ENCODE measurements at regions not wholly inside any gene's neighbourhood (a gene's known extent, or its start where the extent isn't known, plus 50 kb on each side); places are given as distances from the start of the nearest gene placed in this dataset.

DNA sequence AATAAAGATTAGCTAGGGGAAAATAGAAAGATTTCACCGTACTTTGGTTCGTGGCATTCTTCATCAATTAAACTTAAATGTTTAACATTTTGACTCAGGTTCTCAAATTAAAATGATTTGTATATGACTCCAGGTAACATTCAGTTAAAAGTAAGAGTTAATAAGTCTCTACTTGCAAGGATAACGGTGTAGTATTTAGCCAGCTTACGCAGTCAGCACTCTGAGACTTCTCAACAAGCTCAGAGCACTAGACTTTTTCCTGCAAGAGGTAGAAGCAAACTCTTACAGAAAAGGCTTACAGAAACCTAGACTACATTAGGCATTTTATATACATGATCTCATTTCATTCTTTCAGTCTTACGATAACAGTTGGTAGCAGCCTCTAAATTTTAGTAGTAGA, 96.4 kb upstream of the PPARGC1A start:
- Histone ChIP-seq H3K9me3 (no peaks in the 10 kb centered on the region), H3K4me1 (no peaks in the 10 kb centered on the region), H3K27me3 (replicated peaks; ENCODE audit: control insufficient read depth, insufficient read depth, low read length) (no peaks in the 10 kb centered on the region), H3K36me3 (ENCODE audit: control insufficient read depth, insufficient read depth, low read length) (no peaks in the 10 kb centered on the region), H3K4me3 (ENCODE audit: low read depth, low read length) (no peak overlapping the region)
- Mint-ChIP-seq H3K4me3 (ENCODE audit: unreplicated experiment) (no peak overlapping the region), H3K36me3 (ENCODE audit: insufficient read depth, unreplicated experiment) (no peaks in the 10 kb centered on the region), H3K4me1 (ENCODE audit: low read depth, unreplicated experiment) (no peaks in the 10 kb centered on the region), H3K27ac (ENCODE audit: unreplicated experiment) (no peak overlapping the region), H3K9me3 (ENCODE audit: unreplicated experiment) (no peaks in the 10 kb centered on the region), H3K27me3 (ENCODE audit: insufficient read depth, unreplicated experiment) (no peaks in the 10 kb centered on the region)
- intact Hi-C loops (cut with micrococcal nuclease; ENCODE audit: unreplicated experiment), result no loop called here
- no TSS peak for BruUV-seq (replicated peaks)
- DNase-seq, result no peak
- CTCF ChIA-PET, result no interaction called here
- POLR2A ChIA-PET, result no interaction called here
- TF ChIP-seq, protein P1, sequence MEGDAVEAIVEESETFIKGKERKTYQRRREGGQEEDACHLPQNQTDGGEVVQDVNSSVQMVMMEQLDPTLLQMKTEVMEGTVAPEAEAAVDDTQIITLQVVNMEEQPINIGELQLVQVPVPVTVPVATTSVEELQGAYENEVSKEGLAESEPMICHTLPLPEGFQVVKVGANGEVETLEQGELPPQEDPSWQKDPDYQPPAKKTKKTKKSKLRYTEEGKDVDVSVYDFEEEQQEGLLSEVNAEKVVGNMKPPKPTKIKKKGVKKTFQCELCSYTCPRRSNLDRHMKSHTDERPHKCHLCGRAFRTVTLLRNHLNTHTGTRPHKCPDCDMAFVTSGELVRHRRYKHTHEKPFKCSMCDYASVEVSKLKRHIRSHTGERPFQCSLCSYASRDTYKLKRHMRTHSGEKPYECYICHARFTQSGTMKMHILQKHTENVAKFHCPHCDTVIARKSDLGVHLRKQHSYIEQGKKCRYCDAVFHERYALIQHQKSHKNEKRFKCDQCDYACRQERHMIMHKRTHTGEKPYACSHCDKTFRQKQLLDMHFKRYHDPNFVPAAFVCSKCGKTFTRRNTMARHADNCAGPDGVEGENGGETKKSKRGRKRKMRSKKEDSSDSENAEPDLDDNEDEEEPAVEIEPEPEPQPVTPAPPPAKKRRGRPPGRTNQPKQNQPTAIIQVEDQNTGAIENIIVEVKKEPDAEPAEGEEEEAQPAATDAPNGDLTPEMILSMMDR (IDR thresholded peaks at IDR 0.05; ENCODE audit: insufficient read depth in 1 of 2, low read depth in 1 of 2, low read length in 1 of 2, severe bottlenecking in 1 of 2, unreplicated experiment in 1 of 2), result no peak

DNA sequence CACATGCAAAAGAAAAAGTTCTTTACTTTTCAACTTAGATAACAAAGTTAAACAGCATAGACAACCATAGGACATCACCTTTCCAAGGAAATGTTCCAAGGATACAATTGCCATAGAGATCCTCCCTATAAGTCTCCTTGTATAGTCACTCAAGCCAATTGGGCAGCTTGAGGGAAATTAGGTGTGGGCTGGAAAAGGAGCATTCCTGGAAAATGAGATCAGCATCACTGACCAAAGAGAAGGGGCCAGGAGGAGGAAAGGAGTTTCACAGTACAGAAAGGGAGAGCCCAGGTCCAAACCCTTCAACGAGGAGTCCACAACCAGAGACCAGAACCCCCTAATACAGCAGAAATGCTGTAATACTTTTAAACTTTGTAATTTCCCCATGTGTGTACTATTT, 91.5 kb upstream of the PPARGC1A start:
- Histone ChIP-seq H3K4me3 (ENCODE audit: low read depth, low read length) (no peak overlapping the region), H3K9me3 (no peaks in the 10 kb centered on the region), H3K27me3 (replicated peaks; ENCODE audit: control insufficient read depth, insufficient read depth, low read length) (no peaks in the 10 kb centered on the region; the same call in 1 of the 2 replicates), H3K36me3 (ENCODE audit: control insufficient read depth, insufficient read depth, low read length) (no peaks in the 10 kb centered on the region), H3K4me1 (no peaks in the 10 kb centered on the region)
- DNase-seq, result no peak
- TF ChIP-seq, protein P1 (IDR thresholded peaks at IDR 0.05; ENCODE audit: insufficient read depth in 1 of 2, low read depth in 1 of 2, low read length in 1 of 2, severe bottlenecking in 1 of 2, unreplicated experiment in 1 of 2), result no peak
- H3K4me1 Mint-ChIP-seq (ENCODE audit: low read depth, unreplicated experiment), result no peaks in the 10 kb centered on the region
- H3K9me3 Mint-ChIP-seq (ENCODE audit: unreplicated experiment), result no peaks in the 10 kb centered on the region
- H3K27ac Mint-ChIP-seq (ENCODE audit: unreplicated experiment), result no peak overlapping the region
- H3K27me3 Mint-ChIP-seq (ENCODE audit: insufficient read depth, unreplicated experiment), result peaks cover 3% of the 10 kb centered on the region
- H3K36me3 Mint-ChIP-seq (ENCODE audit: insufficient read depth, unreplicated experiment), result no peaks in the 10 kb centered on the region
- CTCF ChIA-PET, result no interaction called here
- no TSS peak for BruUV-seq (replicated peaks)
- intact Hi-C loops (cut with micrococcal nuclease; ENCODE audit: unreplicated experiment), result no loop called here
- POLR2A ChIA-PET, result no interaction called here
- H3K4me3 Mint-ChIP-seq (ENCODE audit: unreplicated experiment), result no peak overlapping the region

DNA sequence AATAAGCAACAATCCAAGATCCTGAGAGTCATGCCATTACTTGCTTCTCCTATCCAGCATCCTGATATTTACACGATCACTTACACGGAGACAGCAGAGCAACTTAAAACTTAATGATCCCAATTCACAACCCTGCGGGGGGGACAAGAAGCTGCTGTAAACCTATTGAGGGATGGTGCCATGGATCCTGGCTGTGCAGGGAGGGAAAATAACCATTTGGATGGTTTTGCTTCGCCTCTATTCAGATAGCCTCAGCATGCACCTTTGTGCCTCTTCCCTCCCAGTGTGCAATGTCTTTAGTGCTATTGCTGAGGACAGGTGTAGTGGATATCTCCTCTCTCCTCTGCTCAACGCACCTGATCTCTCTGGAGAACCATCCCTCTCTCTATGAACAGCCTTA, 89.7 kb upstream of the PPARGC1A start:
- Mint-ChIP-seq H3K9me3 (ENCODE audit: unreplicated experiment) (no peaks in the 10 kb centered on the region), H3K27me3 (ENCODE audit: insufficient read depth, unreplicated experiment) (peaks cover 3% of the 10 kb centered on the region), H3K27ac (ENCODE audit: unreplicated experiment) (no peak overlapping the region), H3K36me3 (ENCODE audit: insufficient read depth, unreplicated experiment) (no peaks in the 10 kb centered on the region), H3K4me1 (ENCODE audit: low read depth, unreplicated experiment) (no peaks in the 10 kb centered on the region), H3K4me3 (ENCODE audit: unreplicated experiment) (no peak overlapping the region)
- ChIA-PET POLR2A (no interaction called here), CTCF (no interaction called here)
- Histone ChIP-seq H3K9me3 (no peaks in the 10 kb centered on the region), H3K4me3 (ENCODE audit: low read depth, low read length) (no peak overlapping the region), H3K27me3 (replicated peaks; ENCODE audit: control insufficient read depth, insufficient read depth, low read length) (no peaks in the 10 kb centered on the region; the same call in 1 of the 2 replicates), H3K4me1 (no peaks in the 10 kb centered on the region), H3K36me3 (ENCODE audit: control insufficient read depth, insufficient read depth, low read length) (no peaks in the 10 kb centered on the region)
- no TSS peak for BruUV-seq (replicated peaks)
- TF ChIP-seq, protein P1 (IDR thresholded peaks at IDR 0.05; ENCODE audit: insufficient read depth in 1 of 2, low read depth in 1 of 2, low read length in 1 of 2, severe bottlenecking in 1 of 2, unreplicated experiment in 1 of 2), result no peak
- intact Hi-C loops (cut with micrococcal nuclease; ENCODE audit: unreplicated experiment), result no loop called here
- no peak for DNase-seq
